ENCODE measurements at regions not wholly inside any gene's neighbourhood (a gene's known extent, or its start where the extent isn't known, plus 50 kb on each side); places are given as distances from the start of the nearest gene placed in this dataset.

DNA sequence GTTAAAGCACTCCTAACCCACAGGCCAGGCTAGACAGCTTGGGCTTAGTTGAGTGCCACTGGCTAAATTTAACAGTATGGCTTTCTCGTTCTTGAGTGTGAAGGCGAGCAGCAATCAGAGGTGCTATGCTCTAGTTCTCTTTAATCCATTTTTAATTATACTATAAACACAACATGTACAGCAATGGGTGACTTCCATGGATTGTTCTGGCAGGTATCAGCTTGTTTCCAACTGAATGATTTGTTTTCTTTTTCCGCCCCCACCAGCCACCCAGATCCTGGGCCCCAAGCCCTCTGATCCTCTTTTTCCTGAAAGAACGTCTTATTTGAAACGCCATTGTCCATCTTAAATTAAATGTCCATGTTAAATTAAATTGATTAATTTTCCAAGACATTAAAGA, 244.8 kb downstream of the IKZF2 start:
- 55 to 78% methylated on average over 5 of the region's 5 CpGs for WGBS, 2 donors
- intact Hi-C loops (cut with DNase I; ENCODE audit: low total_unique reads) = no loop called here
- no peak for TF ChIP-seq POLR2A (IDR thresholded peaks at IDR 0.05)
- no peak for DNase-seq (ENCODE audit: low spot score in 2 of 2)
- no peak overlapping the region for H3K4me3 ChIP-seq (ENCODE audit: low read depth, poor library complexity, severe bottlenecking)

DNA sequence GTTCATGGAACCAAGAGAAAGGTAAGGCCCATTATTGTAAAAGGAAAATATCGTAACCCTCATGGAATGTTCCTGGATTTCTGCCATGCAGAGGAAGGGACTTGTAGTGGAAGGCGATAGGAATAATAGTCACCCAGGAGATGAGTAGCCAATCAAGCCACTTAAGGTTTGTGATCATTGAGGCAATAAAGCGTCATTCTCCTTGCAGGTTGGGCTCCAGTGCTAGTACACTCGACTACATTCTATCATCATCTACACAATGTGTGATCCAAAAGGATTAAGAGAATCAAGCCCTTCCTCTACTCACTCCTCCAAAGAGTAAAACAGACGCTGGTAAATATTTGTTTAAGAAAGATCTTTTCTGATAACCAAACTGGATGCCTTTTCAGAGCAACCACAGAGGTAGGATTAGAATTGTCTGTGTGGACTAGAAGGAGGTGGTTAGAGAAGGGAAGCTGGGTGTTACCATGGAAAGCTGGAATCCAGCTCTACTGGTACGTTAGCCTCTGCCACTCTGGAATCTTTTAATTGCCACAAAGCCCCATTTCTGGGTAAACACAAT, 245.7 kb downstream of the IKZF2 start:
- no peak for DNase-seq (ENCODE audit: low spot score in 2 of 2)
- H3K4me3 ChIP-seq (ENCODE audit: low read depth, poor library complexity, severe bottlenecking) = no peak overlapping the region
- intact Hi-C loops (cut with DNase I; ENCODE audit: low total_unique reads) = no loop called here
- no peak for TF ChIP-seq POLR2A (IDR thresholded peaks at IDR 0.05)
- TF ChIP-seq, protein P1, sequence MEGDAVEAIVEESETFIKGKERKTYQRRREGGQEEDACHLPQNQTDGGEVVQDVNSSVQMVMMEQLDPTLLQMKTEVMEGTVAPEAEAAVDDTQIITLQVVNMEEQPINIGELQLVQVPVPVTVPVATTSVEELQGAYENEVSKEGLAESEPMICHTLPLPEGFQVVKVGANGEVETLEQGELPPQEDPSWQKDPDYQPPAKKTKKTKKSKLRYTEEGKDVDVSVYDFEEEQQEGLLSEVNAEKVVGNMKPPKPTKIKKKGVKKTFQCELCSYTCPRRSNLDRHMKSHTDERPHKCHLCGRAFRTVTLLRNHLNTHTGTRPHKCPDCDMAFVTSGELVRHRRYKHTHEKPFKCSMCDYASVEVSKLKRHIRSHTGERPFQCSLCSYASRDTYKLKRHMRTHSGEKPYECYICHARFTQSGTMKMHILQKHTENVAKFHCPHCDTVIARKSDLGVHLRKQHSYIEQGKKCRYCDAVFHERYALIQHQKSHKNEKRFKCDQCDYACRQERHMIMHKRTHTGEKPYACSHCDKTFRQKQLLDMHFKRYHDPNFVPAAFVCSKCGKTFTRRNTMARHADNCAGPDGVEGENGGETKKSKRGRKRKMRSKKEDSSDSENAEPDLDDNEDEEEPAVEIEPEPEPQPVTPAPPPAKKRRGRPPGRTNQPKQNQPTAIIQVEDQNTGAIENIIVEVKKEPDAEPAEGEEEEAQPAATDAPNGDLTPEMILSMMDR (IDR thresholded peaks at IDR 0.05) = no peak
- WGBS, 2 donors = 48 to 49% methylated on average over 6 of the region's 6 CpGs

DNA sequence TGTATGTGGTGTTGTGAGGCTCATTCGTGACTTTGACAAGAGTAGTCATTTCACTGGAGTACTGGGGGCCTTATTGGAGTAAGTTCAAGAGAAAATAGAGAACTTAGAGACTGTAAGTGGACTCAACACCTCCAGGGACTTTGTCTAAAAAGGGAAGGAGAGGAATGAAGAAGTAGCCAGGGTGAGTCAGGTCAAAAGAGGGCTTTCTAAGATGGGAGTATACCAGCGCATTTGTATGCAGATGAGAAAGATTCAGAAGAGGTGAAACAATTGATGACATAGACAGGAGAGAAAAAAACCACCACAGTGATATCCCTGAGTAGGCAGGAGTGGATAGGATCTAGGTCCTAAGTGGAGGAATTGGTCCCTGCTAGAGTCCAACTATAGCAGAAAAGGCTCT, 246.8 kb downstream of the IKZF2 start:
- DNase-seq (ENCODE audit: low spot score in 2 of 2) = no peak
- no peak overlapping the region for H3K4me3 ChIP-seq (ENCODE audit: low read depth, poor library complexity, severe bottlenecking)
- TF ChIP-seq, protein P1 (IDR thresholded peaks at IDR 0.05) = no peak
- TF ChIP-seq POLR2A (IDR thresholded peaks at IDR 0.05) = no peak
- intact Hi-C loops (cut with DNase I; ENCODE audit: low total_unique reads) = no loop called here
- 84 to 87% methylated on average over 2 of the region's 2 CpGs for WGBS, 2 donors

DNA sequence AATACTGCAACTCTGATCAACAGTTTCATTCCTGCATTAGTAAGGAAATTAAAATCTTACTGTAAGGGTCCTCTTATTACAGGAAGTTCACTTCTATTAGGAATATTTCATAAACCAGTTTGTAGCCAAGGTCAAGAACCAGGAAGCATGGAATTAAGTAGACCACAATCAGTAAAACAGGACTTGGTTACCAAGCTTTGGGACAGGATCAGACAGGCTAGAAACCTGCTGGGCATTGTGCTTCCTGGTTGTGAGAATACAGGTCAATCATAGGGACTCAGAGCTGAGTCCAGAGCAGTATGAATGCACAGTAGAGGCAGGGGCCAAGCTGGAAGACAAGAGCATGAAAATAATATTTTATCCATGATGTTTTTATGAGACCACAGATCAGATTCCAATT, 248.0 kb downstream of the IKZF2 start:
- DNase-seq (ENCODE audit: low spot score in 2 of 2) = no peak
- TF ChIP-seq, protein P1 (IDR thresholded peaks at IDR 0.05) = no peak
- TF ChIP-seq POLR2A (IDR thresholded peaks at IDR 0.05) = no peak
- no peak overlapping the region for H3K4me3 ChIP-seq (ENCODE audit: low read depth, poor library complexity, severe bottlenecking)
- intact Hi-C loops (cut with DNase I; ENCODE audit: low total_unique reads) = no loop called here

DNA sequence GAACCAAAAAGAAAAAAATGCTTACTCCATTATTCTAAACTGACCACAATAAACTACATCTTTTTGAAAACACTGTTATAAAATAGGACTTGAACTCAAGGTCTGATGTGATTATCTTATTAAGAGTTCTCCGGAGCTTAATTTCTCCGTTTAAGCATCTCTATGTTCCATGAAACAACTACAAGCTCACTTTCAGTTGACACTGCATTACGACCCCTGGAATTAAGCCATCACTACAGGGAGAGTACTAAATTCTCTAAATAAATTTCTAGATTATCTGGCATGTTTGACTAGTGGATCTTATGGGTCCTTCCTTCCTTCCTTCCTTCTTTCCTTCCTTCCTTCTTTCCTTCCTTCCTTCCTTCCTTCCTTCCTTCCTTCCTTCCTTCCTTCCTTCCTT, 249.0 kb downstream of the IKZF2 start:
- DNase-seq (ENCODE audit: low spot score in 2 of 2) = no peak
- TF ChIP-seq, protein P1 (IDR thresholded peaks at IDR 0.05) = no peak
- TF ChIP-seq POLR2A (IDR thresholded peaks at IDR 0.05) = no peak
- intact Hi-C loops (cut with DNase I; ENCODE audit: low total_unique reads) = no loop called here
- no peak overlapping the region for H3K4me3 ChIP-seq (ENCODE audit: low read depth, poor library complexity, severe bottlenecking)
- WGBS, 2 donors = 71 to 76% methylated on average over 3 of the region's 3 CpGs

DNA sequence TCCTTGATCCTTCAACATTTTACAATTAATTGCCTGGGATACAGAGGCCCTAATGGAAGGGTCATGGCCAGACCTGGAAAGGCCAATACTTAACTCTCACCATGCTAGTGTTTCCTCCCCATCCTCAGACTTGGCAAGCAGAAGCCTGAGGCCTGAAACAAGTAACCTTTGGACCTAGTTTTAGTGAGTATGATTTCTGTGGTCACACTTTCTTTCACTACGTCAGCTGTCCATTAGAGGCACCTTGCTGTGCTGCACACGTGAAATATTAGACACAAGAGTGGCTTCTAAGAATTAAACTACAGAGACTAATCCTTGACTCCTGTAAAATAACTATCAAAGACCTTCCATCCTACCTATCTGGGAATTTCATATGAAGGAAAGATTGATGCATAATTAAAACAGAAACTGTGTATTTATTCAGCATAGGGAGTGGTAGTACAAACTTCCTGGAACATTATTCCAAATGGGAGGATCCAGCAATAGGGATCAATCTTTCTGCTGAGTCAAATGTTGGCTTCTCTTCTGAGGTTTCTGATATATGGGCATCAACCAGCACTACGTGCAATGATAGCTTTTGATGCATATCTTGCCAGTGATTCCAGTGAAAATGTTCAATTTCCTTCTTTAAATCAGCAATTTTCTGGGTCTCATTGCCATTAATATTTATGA, 249.7 kb downstream of the IKZF2 start:
- H3K4me3 ChIP-seq (ENCODE audit: low read depth, poor library complexity, severe bottlenecking) = no peak overlapping the region
- DNase-seq (ENCODE audit: low spot score in 2 of 2) = no peak
- WGBS, 2 donors = 53 to 62% methylated on average over 3 of the region's 3 CpGs
- TF ChIP-seq, protein P1 (IDR thresholded peaks at IDR 0.05) = no peak
- no peak for TF ChIP-seq POLR2A (IDR thresholded peaks at IDR 0.05)
- intact Hi-C loops (cut with DNase I; ENCODE audit: low total_unique reads) = no loop called here

Measured in lower leg skin (tissue), 4 donors.